GM12878 (cell line): ENCODE measurements at regions not wholly inside any gene's neighbourhood (a gene's known extent, or its start where the extent isn't known, plus 50 kb on each side); places are given as distances from the start of the nearest gene placed in this dataset.
"Not testable (repeated sequence)": the region's sequence is repeated elsewhere in the genome, so short reads cannot be mapped to it uniquely, and the experiment has no call there.

Experiments
- ATAC-seq: fragments of 200-7000 bp; cut with Tn5 transposase; 3 replicates; pipeline ENCODE4 v1.9.1; 2020; ENCODE audit warnings: mild to moderate bottlenecking, moderate library complexity
- BruUV-seq: library from RNA; stranded (reverse); fragments of 400-500 nt; replicated peaks from 2 replicates; lab custom pipeline; 2021; lab: Mats Ljungman, UMichigan
- CTCF ChIA-PET: fragments of 300-600 bp; sonication (Branson Sonifier 250); formaldehyde crosslinking; extraction: SDS; loops from one replicate; lab custom pipeline; 2021; ENCODE audit warnings: inconsistent platforms; lab: Yijun Ruan, JAX
- POLR2A ChIA-PET: fragments of 350-600 bp; formaldehyde crosslinking; extraction: SDS; loops from one replicate; lab custom pipeline; 2021; ENCODE audit warnings: inconsistent platforms; lab: Charles Lee
- RAD21 ChIA-PET: fragments of 300-600 bp; sonication (Branson Sonifier 250); formaldehyde crosslinking; loops from one replicate; lab custom pipeline; 2023; ENCODE audit warnings: antibody characterized with exemption; ENCODE audit not compliant: unreplicated experiment; lab: Charles Lee
- SMC1A ChIA-PET: fragments of 300-600 bp; sonication (Branson Sonifier 250); formaldehyde crosslinking; loops from one replicate; lab custom pipeline; 2023; ENCODE audit not compliant: unreplicated experiment, uncharacterized antibody; lab: Charles Lee
- DNase-seq: peaks from one replicate; pipeline ENCODE4 v3.0.0-alpha.2; 2011; ENCODE audit warnings: low read depth, low spot score
- FAIRE-seq: peaks from 3 replicates; lab custom pipeline; 2011; peaks lifted over from hg19 to GRCh38; lab: Jason Lieb, UNC
- H2AFZ ChIP-seq: 2 replicates; pipeline ENCODE4 v1.6.0; 2011; ENCODE audit warnings: low read depth, low read length, control low read depth; ENCODE audit not compliant: control insufficient read depth
- H3K27ac ChIP-seq: 2 replicates; pipeline ENCODE4 v1.5.1; 2011; ENCODE audit warnings: control low read depth; ENCODE audit not compliant: control insufficient read depth, insufficient read depth
- H3K27me3 ChIP-seq, 2 experiments: replicated peaks in 1 of 2; 2 replicates each; pipeline versions ENCODE4 v1.6.0 to v1.6.1; 2011; ENCODE audit warnings: low read length in 1 of 2; ENCODE audit not compliant: control insufficient read depth in 2 of 2, insufficient read depth in 2 of 2
- H3K36me3 ChIP-seq, 2 experiments: 2 replicates each; pipeline ENCODE4 v1.5.1; 2011; ENCODE audit warnings: low read length in 1 of 2; ENCODE audit not compliant: control insufficient read depth in 2 of 2, insufficient read depth in 2 of 2
- H3K4me1 ChIP-seq: 2 replicates; pipeline ENCODE4 v1.6.1; 2011; ENCODE audit warnings: mild to moderate bottlenecking, low read length, moderate library complexity, mixed read lengths; ENCODE audit not compliant: control insufficient read depth, insufficient read depth
- H3K4me2 ChIP-seq: 2 replicates; pipeline ENCODE4 v1.6.0; 2011; ENCODE audit warnings: control low read depth; ENCODE audit not compliant: control insufficient read depth, insufficient read depth
- H3K4me3 ChIP-seq: fragments of 200-600 bp; sonication (generic); 2 replicates; pipeline ENCODE4 v1.5.1; 2016
- H3K79me2 ChIP-seq: 2 replicates; pipeline ENCODE4 v1.6.0; 2011; ENCODE audit warnings: low read length; ENCODE audit not compliant: control insufficient read depth, insufficient read depth
- H3K9ac ChIP-seq: 2 replicates; pipeline ENCODE4 v1.8.0; 2011; ENCODE audit warnings: low read length, control low read depth, mixed read lengths; ENCODE audit not compliant: control insufficient read depth, insufficient read depth
- H3K9me3 ChIP-seq: replicated peaks from 3 replicates; pipeline ENCODE4 v1.5.1; 2011; ENCODE audit warnings: mild to moderate bottlenecking, low read length; ENCODE audit not compliant: control insufficient read depth, insufficient read depth
- H4K20me1 ChIP-seq: 2 replicates; pipeline ENCODE4 v1.6.0; 2011; ENCODE audit not compliant: control insufficient read depth, insufficient read depth
- WGBS: methylation state at CpG from one replicate; pipeline ENCODE4 v1.1.6; 2016; ENCODE audit warnings: low lambda C conversion rate; ENCODE audit not compliant: insufficient replicate concordance, insufficient coverage; ENCODE audit errors: missing lambda C conversion rate; 5-methylcytosine and 5-hydroxymethylcytosine counted together
- in situ Hi-C: fragments of 300-500 bp; cut with MboI; formaldehyde crosslinking; loops from 9 replicates; pipeline ENCODE4 v1.14.3; 2018; ENCODE audit warnings: mixed read lengths
- intact Hi-C: fragments of 100-400 bp; cut with micrococcal nuclease; formaldehyde crosslinking; loops from one replicate; pipeline ENCODE4 v1.14.2; 2022; ENCODE audit not compliant: unreplicated experiment

- DNase-seq, H3K27me3 ChIP-seq, ATAC-seq, CTCF ChIA-PET, H3K9me3 ChIP-seq, SMC1A ChIA-PET, H3K9ac ChIP-seq, H3K79me2 ChIP-seq, intact Hi-C loops, FAIRE-seq, H3K36me3 ChIP-seq, RAD21 ChIA-PET, H3K4me2 ChIP-seq, BruUV-seq, POLR2A ChIA-PET, H4K20me1 ChIP-seq, H3K4me3 ChIP-seq, H3K4me1 ChIP-seq, H3K27ac ChIP-seq, H2AFZ ChIP-seq: not testable (repeated sequence)
- in situ Hi-C loops: loop anchor here (25.0 kb wide), 1 partner anchor 517 kb away; the partner anchor contains the start of gene RNU2-63P
- WGBS: 90% methylated on average over 5 of the region's 5 CpGs
These were observed 253.0 kb upstream of the PLGLB2 start for GRCh38 chr2:87494846-87495245.

DNA sequence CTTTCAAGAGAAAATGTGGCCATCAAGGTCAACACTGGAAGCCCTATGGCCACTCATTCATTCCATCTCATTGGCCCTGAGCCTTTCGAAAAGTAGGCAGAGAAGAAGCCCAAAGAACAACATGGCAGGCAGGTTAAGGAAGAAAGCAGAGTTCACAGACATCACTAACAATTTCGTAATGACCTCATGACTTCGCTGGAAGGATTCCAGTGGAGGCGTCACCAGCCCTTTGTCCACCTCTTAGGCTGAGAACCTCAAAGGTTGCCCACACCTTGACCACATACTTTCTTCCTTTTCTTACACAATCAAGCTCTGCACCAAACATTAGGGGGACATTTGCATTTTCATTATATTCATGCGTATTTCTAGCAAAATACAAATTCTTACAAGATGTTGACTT lies 252.4 kb upstream of the PLGLB2 start:
- H3K4me2 ChIP-seq, H4K20me1 ChIP-seq, H2AFZ ChIP-seq, BruUV-seq, DNase-seq, H3K9me3 ChIP-seq, intact Hi-C loops, H3K36me3 ChIP-seq, H3K79me2 ChIP-seq, H3K27ac ChIP-seq, H3K4me1 ChIP-seq, H3K9ac ChIP-seq, ATAC-seq, CTCF ChIA-PET, RAD21 ChIA-PET, H3K4me3 ChIP-seq, FAIRE-seq, POLR2A ChIA-PET, SMC1A ChIA-PET, H3K27me3 ChIP-seq: not testable (repeated sequence)
- in situ Hi-C loops: loop anchor here (25.0 kb wide), 1 partner anchor 517 kb away; the partner anchor contains the start of gene RNU2-63P
- 96% methylated on average over 4 of the region's 5 CpGs for WGBS
